Tibial nerve (tissue), 4 donors: ENCODE measurements at regions not wholly inside any gene's neighbourhood (a gene's known extent, or its start where the extent isn't known, plus 50 kb on each side); places are given as distances from the start of the nearest gene placed in this dataset.

Experiments used
- DNase-seq, 2 donors: peaks; one replicate each; pipeline ENCODE4 v3.0.0-alpha.2; 2019; ENCODE audit warnings: low spot score in 2 of 2
- H3K27ac ChIP-seq, 4 donors: fragments of 200-600 bp; sonication (generic) in 3 of 4; one replicate each; pipeline ENCODE4 v1.5.1; 2017 to 2019; ENCODE audit warnings: mild to moderate bottlenecking in 1 of 4
- H3K27me3 ChIP-seq, 2 donors: fragments of 200-600 bp; sonication (generic) in 1 of 2; one replicate each; pipeline versions ENCODE4 v1.5.1 to v1.6.0; 2017 to 2019
- H3K36me3 ChIP-seq, 3 donors: fragments of 200-600 bp; sonication (generic); one replicate each; pipeline ENCODE4 v1.5.1; 2018 to 2019
- H3K4me1 ChIP-seq, 4 donors: fragments of 200-600 bp; sonication (generic) in 3 of 4; one replicate each; pipeline ENCODE4 v1.5.1; 2017 to 2019
- H3K4me3 ChIP-seq, 4 donors: fragments of 200-600 bp; sonication (generic) in 3 of 4; one replicate each; pipeline ENCODE4 v1.5.1; 2017 to 2019; ENCODE audit warnings: mild to moderate bottlenecking in 1 of 4, moderate library complexity in 1 of 4
- H3K9me3 ChIP-seq, 4 donors: fragments of 200-600 bp; sonication (generic) in 3 of 4; one replicate each; pipeline ENCODE4 v1.5.1; 2017 to 2019
- EP300 ChIP-seq, 2 donors: sonication (generic); formaldehyde crosslinking; IDR thresholded peaks; one replicate each; pipeline ENCODE4 v1.6.1; 2017; ENCODE audit warnings: antibody characterized with exemption in 2 of 2, mild to moderate bottlenecking in 1 of 2
- POLR2A ChIP-seq, 2 donors: fragments of 450-650 bp; IDR thresholded peaks; one replicate each; pipeline ENCODE4 v1.6.1; 2017; ENCODE audit warnings: antibody characterized with exemption in 2 of 2, mild to moderate bottlenecking in 2 of 2, moderate library complexity in 2 of 2
- WGBS, 2 donors: methylation state at CpG; one replicate each; pipeline ENCODE4 v1.1.5; 2018; 5-methylcytosine and 5-hydroxymethylcytosine counted together
- TF ChIP-seq, protein P1 (sequence below), 5 experiments: fragments of 200-600 bp in 3 of 5; fragments of 450-650 bp in 2 of 5; sonication (generic) in 3 of 5; IDR thresholded peaks; one replicate each; pipeline ENCODE4 v1.5.1; 2016 to 2019; ENCODE audit warnings: antibody characterized with exemption in 5 of 5, mild to moderate bottlenecking in 3 of 5, moderate library complexity in 2 of 5

DNA sequence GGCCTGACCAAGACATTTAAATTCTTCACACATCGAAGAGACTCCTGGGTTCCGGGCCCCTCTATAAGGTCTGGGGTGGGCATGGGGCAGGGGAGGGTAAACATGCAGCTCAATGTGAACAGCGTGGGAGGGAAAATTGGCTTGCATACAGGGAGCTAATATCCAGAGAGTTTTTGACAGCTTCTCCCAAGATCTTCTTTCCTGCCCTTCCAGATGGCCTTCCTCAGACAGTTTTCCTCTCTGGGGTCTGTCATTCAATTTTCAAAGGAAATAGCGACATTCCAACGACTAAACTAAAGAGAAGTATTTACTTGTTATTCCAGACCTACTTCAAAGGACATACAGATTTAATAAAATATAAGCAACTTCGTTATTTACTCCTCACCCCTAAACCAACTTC is 1030.6 kb downstream of the MCTP2 start:
- TF ChIP-seq POLR2A (IDR thresholded peaks at IDR 0.05) = no peak
- TF ChIP-seq, protein P1, sequence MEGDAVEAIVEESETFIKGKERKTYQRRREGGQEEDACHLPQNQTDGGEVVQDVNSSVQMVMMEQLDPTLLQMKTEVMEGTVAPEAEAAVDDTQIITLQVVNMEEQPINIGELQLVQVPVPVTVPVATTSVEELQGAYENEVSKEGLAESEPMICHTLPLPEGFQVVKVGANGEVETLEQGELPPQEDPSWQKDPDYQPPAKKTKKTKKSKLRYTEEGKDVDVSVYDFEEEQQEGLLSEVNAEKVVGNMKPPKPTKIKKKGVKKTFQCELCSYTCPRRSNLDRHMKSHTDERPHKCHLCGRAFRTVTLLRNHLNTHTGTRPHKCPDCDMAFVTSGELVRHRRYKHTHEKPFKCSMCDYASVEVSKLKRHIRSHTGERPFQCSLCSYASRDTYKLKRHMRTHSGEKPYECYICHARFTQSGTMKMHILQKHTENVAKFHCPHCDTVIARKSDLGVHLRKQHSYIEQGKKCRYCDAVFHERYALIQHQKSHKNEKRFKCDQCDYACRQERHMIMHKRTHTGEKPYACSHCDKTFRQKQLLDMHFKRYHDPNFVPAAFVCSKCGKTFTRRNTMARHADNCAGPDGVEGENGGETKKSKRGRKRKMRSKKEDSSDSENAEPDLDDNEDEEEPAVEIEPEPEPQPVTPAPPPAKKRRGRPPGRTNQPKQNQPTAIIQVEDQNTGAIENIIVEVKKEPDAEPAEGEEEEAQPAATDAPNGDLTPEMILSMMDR (IDR thresholded peaks at IDR 0.05) = no peak
- no peak for TF ChIP-seq EP300 (IDR thresholded peaks at IDR 0.05)
- H3K9me3 ChIP-seq = no peaks in the 10 kb centered on the region
- 39 to 54% methylated on average over 6 of the region's 6 CpGs for WGBS, 2 donors
- peaks cover 0 to 81% (median 26%) of the 10 kb centered on the region in 4 donors for H3K4me1 ChIP-seq
- no peaks in the 10 kb centered on the region for H3K27me3 ChIP-seq
- H3K4me3 ChIP-seq = no peak overlapping the region
- H3K36me3 ChIP-seq = no peaks in the 10 kb centered on the region
- H3K27ac ChIP-seq = peak overlapping the region; percentile 57 to 87 (median 72)
- no peak for DNase-seq

DNA sequence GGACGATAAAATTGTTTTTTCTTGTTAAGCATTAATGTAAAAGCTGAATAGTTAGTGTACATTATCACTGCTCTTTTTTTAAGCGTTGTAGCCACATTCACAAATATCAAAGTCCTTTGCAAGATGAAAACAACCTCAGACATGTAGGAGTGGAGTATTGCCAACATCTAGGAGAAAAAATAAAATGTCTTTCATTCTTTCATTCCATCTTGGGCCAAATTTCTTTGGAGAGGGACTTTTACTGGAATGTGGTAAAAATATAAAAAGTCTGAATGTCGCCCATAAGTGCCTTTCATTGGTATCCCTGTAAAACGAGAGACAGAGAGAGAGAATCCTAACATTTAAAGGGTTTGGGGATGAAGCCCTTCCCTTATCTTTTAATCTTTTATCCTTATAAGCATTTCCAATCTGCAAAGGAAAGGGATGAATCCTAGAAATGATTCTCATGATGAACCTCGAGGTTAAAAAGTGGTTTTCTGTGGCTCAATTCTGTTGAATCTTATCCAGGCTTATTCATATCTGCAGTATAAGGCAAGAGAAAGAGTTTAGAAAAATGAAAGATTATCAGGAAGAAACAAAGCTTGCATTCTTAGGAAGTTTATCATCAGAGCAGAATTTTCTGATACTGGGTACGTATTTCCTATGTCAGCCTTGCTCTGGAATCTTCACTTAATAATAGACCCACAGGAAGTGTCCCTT is 1031.7 kb downstream of the MCTP2 start:
- H3K4me3 ChIP-seq = no peak overlapping the region
- peak overlapping the region; percentile 57 to 87 (median 72) for H3K27ac ChIP-seq
- DNase-seq = no peak
- H3K4me1 ChIP-seq = peaks cover 0 to 91% (median 32%) of the 10 kb centered on the region in 4 donors
- no peaks in the 10 kb centered on the region for H3K9me3 ChIP-seq
- 13 to 18% methylated on average over 6 of the region's 6 CpGs for WGBS, 2 donors
- no peaks in the 10 kb centered on the region for H3K27me3 ChIP-seq
- H3K36me3 ChIP-seq = no peaks in the 10 kb centered on the region
- TF ChIP-seq POLR2A (IDR thresholded peaks at IDR 0.05) = no peak
- TF ChIP-seq EP300 (IDR thresholded peaks at IDR 0.05) = peak in 1 of 2 donors; percentile 52

DNA sequence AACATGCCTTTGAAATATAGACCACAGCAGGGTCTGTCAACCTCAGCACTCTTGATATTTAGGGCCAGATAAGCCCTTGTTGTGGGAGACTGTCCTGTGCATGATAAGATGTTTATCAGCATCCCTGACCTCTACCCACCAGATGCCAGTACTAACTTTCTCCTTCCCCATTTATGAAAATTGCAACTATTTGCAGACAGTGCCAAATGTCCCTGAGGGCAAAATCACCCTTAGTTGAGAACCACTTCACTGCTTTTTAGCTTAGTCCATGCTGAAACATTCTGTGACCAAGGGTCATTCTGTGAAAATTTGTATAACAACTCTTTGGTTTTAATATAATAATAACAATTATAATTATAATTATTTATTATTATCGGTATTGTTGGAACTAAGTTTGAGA is 1032.4 kb downstream of the MCTP2 start:
- Histone ChIP-seq H3K27ac (peak overlapping the region in 3 of 4 donors; percentile 57 to 87 (median 85)), H3K9me3 (no peaks in the 10 kb centered on the region), H3K4me1 (peaks cover 0 to 87% (median 32%) of the 10 kb centered on the region in 4 donors), H3K36me3 (no peaks in the 10 kb centered on the region), H3K27me3 (no peaks in the 10 kb centered on the region), H3K4me3 (no peak overlapping the region)
- 74 to 76% methylated on average over 1 of the region's 1 CpG for WGBS, 2 donors
- no peak for DNase-seq
- TF ChIP-seq EP300 (IDR thresholded peaks at IDR 0.05) (no peak), POLR2A (IDR thresholded peaks at IDR 0.05) (no peak)
- TF ChIP-seq, protein P1 (IDR thresholded peaks at IDR 0.05) = no peak

DNA sequence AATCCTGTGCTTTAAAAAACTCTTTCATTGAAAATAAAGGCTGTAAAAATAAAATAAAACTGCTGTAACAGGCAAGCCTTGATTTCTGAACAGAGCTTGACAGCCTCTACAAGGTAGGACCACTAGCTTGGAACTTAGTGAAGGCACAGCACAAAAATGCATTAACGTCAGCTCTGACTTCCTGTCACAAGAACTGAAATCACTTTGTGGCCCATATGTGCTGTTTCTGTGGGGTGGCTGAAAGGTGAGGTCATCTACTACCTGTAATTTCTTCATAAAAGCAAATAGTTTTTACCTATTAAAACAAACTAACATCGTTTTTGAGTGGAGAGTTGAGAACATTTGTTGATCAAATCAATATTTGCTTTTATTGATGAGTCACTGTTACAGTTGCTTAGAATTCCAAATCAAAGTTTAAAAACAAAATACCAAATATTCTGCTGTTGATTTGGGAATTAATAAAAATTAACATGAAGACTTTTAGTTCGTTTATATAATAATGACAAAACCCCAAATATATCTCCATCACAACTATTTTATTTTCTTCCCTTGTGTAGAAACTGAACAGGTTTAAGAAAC is 1034.1 kb downstream of the MCTP2 start:
- no peaks in the 10 kb centered on the region for H3K27me3 ChIP-seq
- H3K36me3 ChIP-seq = no peaks in the 10 kb centered on the region

DNA sequence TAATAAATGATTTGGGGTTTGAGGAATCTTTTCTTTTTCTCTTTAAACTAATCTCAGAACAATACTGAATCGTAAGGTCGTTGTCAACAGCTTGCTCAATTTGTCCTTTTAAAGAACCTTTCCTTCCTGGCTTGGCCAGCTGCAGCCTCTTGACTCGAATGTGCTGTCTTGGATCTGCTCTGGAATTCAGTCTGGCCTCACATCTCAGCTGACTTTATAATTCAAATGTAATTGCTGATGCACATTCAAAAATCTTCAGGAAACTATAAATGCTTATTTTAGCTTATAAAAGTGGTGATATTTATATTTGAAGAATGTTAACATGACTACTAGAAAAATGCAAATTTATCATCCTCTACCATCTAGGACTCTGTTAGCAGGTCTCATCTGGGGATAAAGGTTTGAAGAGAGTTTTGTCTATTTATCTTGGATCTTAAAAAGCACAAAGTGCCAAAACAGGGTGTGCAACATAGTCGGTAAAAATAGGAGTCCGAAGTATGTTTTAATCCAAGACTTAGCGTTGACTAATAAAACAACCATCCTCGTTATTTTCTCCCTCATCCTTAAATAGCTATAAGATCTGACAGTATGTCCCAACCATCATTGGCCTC is 1035.2 kb downstream of the MCTP2 start:
- Histone ChIP-seq H3K27me3 (no peaks in the 10 kb centered on the region), H3K36me3 (no peaks in the 10 kb centered on the region), H3K27ac (peak overlapping the region; percentile 41 to 87 (median 66)), H3K9me3 (no peaks in the 10 kb centered on the region), H3K4me1 (peaks cover 0 to 59% (median 27%) of the 10 kb centered on the region in 4 donors), H3K4me3 (no peak overlapping the region)
- DNase-seq = peak in 1 of 2 donors; percentile 53
- WGBS, 2 donors = 33 to 34% methylated on average over 7 of the region's 7 CpGs
- TF ChIP-seq, protein P1 (IDR thresholded peaks at IDR 0.05) = no peak
- peak in 1 of 2 donors; percentile 81 for TF ChIP-seq EP300 (IDR thresholded peaks at IDR 0.05)
- TF ChIP-seq POLR2A (IDR thresholded peaks at IDR 0.05) = no peak

More for the DNA sequence above, 1034.1 kb downstream of the MCTP2 start:
- H3K4me3 ChIP-seq = no peak overlapping the region
- 69 to 74% methylated on average over 3 of the region's 3 CpGs for WGBS, 2 donors
- peak overlapping the region; percentile 41 to 87 (median 66) for H3K27ac ChIP-seq
- H3K4me1 ChIP-seq = peaks cover 0 to 70% (median 28%) of the 10 kb centered on the region in 4 donors
- TF ChIP-seq EP300 (IDR thresholded peaks at IDR 0.05) (no peak), POLR2A (IDR thresholded peaks at IDR 0.05) (no peak)
- TF ChIP-seq, protein P1 (IDR thresholded peaks at IDR 0.05) = no peak
- no peaks in the 10 kb centered on the region for H3K9me3 ChIP-seq
- no peak for DNase-seq
